ENCODE measurements at regions not wholly inside any gene's neighbourhood (a gene's known extent, or its start where the extent isn't known, plus 50 kb on each side); places are given as distances from the start of the nearest gene placed in this dataset.
"Not testable (repeated sequence)": the region's sequence is repeated elsewhere in the genome, so short reads cannot be mapped to it uniquely, and the experiment has no call there.

DNA sequence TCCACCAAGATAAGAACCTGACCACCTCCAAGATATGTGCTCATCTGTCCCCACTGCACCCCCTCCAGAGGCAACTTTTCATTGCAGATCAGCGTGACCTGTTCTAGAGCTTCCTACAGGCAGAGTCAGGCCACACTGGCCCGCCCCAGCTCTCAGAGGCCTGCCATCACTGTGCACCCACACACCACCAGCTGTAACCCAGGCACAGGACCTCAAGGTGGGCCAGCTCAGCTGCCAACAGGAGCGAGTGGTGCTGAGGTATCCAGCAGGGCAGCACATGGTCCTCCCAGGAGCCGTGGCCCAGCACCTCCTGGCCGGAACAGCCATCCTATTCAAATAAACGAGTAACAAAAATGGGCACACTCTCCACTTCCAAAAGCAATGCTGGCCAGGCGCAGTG, 189.9 kb upstream of the FOXD4L5 start:
- CTCF ChIA-PET; H3K4me2 ChIP-seq (ENCODE audit: control insufficient read depth, insufficient read depth); BruUV-seq (replicated peaks); DNase-seq (ENCODE audit: low read depth, low spot score); H2AFZ ChIP-seq (ENCODE audit: control insufficient read depth, low read depth, low read length); intact Hi-C loops (cut with micrococcal nuclease; ENCODE audit: unreplicated experiment); H3K36me3 ChIP-seq (ENCODE audit: control insufficient read depth in 2 of 2, insufficient read depth in 2 of 2, low read length in 1 of 2); H3K27me3 ChIP-seq (replicated peaks in 1 of 2; ENCODE audit: control insufficient read depth in 2 of 2, insufficient read depth in 2 of 2, low read length in 1 of 2); ATAC-seq; FAIRE-seq; H4K20me1 ChIP-seq (ENCODE audit: control insufficient read depth, insufficient read depth); RAD21 ChIA-PET (ENCODE audit: unreplicated experiment); H3K27ac ChIP-seq (ENCODE audit: control insufficient read depth, insufficient read depth); H3K9ac ChIP-seq (ENCODE audit: control insufficient read depth, insufficient read depth, low read length); H3K4me1 ChIP-seq (ENCODE audit: control insufficient read depth, insufficient read depth, low read length); in situ Hi-C loops (cut with MboI); H3K4me3 ChIP-seq; SMC1A ChIA-PET (ENCODE audit: uncharacterized antibody, unreplicated experiment); POLR2A ChIA-PET; H3K79me2 ChIP-seq (ENCODE audit: control insufficient read depth, insufficient read depth, low read length); H3K9me3 ChIP-seq (replicated peaks; ENCODE audit: control insufficient read depth, insufficient read depth, low read length): not testable (repeated sequence)
- 24% methylated on average over 6 of the region's 7 CpGs for WGBS (ENCODE audit: insufficient coverage, insufficient replicate concordance, low lambda C conversion rate, missing lambda C conversion rate)

- H4K20me1 ChIP-seq (ENCODE audit: control insufficient read depth, insufficient read depth); H3K9ac ChIP-seq (ENCODE audit: control insufficient read depth, insufficient read depth, low read length); H3K4me1 ChIP-seq (ENCODE audit: control insufficient read depth, insufficient read depth, low read length); FAIRE-seq; RAD21 ChIA-PET (ENCODE audit: unreplicated experiment); H3K4me3 ChIP-seq; H3K79me2 ChIP-seq (ENCODE audit: control insufficient read depth, insufficient read depth, low read length); CTCF ChIA-PET; DNase-seq (ENCODE audit: low read depth, low spot score); BruUV-seq (replicated peaks); in situ Hi-C loops (cut with MboI); H3K36me3 ChIP-seq (ENCODE audit: control insufficient read depth in 2 of 2, insufficient read depth in 2 of 2, low read length in 1 of 2); SMC1A ChIA-PET (ENCODE audit: uncharacterized antibody, unreplicated experiment); ATAC-seq; H3K9me3 ChIP-seq (replicated peaks; ENCODE audit: control insufficient read depth, insufficient read depth, low read length); POLR2A ChIA-PET; H3K27ac ChIP-seq (ENCODE audit: control insufficient read depth, insufficient read depth); H2AFZ ChIP-seq (ENCODE audit: control insufficient read depth, low read depth, low read length); H3K27me3 ChIP-seq (replicated peaks in 1 of 2; ENCODE audit: control insufficient read depth in 2 of 2, insufficient read depth in 2 of 2, low read length in 1 of 2); H3K4me2 ChIP-seq (ENCODE audit: control insufficient read depth, insufficient read depth); intact Hi-C loops (cut with micrococcal nuclease; ENCODE audit: unreplicated experiment): not testable (repeated sequence)
- 11% methylated on average over 10 of the region's 10 CpGs for WGBS (ENCODE audit: insufficient coverage, insufficient replicate concordance, low lambda C conversion rate, missing lambda C conversion rate)
Observed at GRCh38 chr9:65473059-65473822, 188.2 kb upstream of the FOXD4L5 start.

DNA sequence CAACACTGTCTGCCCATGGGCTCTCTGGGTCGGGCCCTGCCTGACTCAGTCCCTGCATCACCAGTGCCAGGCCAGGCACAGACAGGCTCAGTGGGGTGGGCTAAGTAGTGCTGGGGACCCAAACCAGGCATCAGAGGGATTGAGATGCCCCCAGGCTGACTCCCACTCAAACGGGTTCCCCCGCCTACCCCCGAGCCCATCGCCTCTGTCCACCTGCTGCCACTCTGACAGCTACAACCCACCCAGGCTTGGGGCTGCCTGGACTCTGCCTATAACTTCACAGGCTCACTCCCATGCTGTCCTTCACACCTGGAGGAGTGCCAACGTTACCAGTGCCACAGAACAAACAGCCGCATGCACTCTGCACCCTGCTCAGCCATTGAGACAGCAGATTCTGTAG, 186.1 kb upstream of the FOXD4L5 start:
- SMC1A ChIA-PET (ENCODE audit: uncharacterized antibody, unreplicated experiment) = not testable (repeated sequence)

DNA sequence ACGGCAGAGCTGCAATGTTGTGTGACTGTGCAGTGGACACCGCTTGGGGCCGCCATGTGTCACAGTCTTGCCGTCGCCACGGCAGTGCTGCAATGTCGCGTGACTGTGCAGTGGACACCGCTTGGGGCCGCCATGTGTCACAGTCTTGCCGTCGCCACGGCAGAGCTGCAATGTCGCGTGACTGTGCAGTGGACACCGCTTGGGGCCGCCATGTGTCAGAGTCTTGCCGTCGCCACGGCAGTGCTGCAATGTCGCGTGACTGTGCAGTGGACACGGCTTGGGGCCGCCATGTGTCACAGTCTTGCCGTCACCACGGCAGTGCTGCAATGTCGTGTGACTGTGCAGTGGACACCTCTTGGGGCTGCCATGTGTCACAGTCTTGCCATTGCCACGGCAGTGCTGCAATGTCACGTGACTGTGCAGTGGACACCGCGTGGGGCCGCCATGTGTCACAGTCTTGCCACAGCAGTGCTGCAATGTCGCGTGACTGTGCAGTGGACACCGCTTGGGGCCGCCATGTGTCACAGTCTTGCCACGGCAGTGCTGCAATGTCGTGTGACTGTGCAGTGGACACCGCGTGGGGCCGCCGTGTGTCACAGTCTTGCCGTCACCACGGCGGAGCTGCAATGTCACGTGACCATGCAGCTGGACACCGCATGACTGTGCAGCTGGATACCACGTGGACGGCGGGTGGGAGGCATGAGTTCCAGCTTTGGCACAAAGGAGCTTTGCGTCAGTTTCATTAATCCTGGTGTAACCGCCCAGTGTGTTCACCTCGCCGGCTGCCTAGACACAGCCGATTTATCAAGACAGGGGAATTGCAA, 182.1 kb upstream of the FOXD4L5 start:
- BruUV-seq (replicated peaks); CTCF ChIA-PET; POLR2A ChIA-PET: not testable (repeated sequence)

More for the DNA sequence above, 186.1 kb upstream of the FOXD4L5 start:
- intact Hi-C loops (cut with micrococcal nuclease; ENCODE audit: unreplicated experiment); H3K9ac ChIP-seq (ENCODE audit: control insufficient read depth, insufficient read depth, low read length); H3K4me3 ChIP-seq; FAIRE-seq; ATAC-seq; H3K4me1 ChIP-seq (ENCODE audit: control insufficient read depth, insufficient read depth, low read length); H3K36me3 ChIP-seq (ENCODE audit: control insufficient read depth in 2 of 2, insufficient read depth in 2 of 2, low read length in 1 of 2); H3K27ac ChIP-seq (ENCODE audit: control insufficient read depth, insufficient read depth); H2AFZ ChIP-seq (ENCODE audit: control insufficient read depth, low read depth, low read length); H3K9me3 ChIP-seq (replicated peaks; ENCODE audit: control insufficient read depth, insufficient read depth, low read length); H3K79me2 ChIP-seq (ENCODE audit: control insufficient read depth, insufficient read depth, low read length); in situ Hi-C loops (cut with MboI); CTCF ChIA-PET; H3K27me3 ChIP-seq (replicated peaks in 1 of 2; ENCODE audit: control insufficient read depth in 2 of 2, insufficient read depth in 2 of 2, low read length in 1 of 2); BruUV-seq (replicated peaks); DNase-seq (ENCODE audit: low read depth, low spot score); RAD21 ChIA-PET (ENCODE audit: unreplicated experiment); H4K20me1 ChIP-seq (ENCODE audit: control insufficient read depth, insufficient read depth); POLR2A ChIA-PET; H3K4me2 ChIP-seq (ENCODE audit: control insufficient read depth, insufficient read depth): not testable (repeated sequence)
- WGBS (ENCODE audit: insufficient coverage, insufficient replicate concordance, low lambda C conversion rate, missing lambda C conversion rate) = 57% methylated on average over 3 of the region's 7 CpGs

More for the DNA sequence above, 182.1 kb upstream of the FOXD4L5 start:
- H3K36me3 ChIP-seq (ENCODE audit: control insufficient read depth in 2 of 2, insufficient read depth in 2 of 2, low read length in 1 of 2); H3K4me3 ChIP-seq; H3K27me3 ChIP-seq (replicated peaks in 1 of 2; ENCODE audit: control insufficient read depth in 2 of 2, insufficient read depth in 2 of 2, low read length in 1 of 2); ATAC-seq; H3K27ac ChIP-seq (ENCODE audit: control insufficient read depth, insufficient read depth); intact Hi-C loops (cut with micrococcal nuclease; ENCODE audit: unreplicated experiment); in situ Hi-C loops (cut with MboI); DNase-seq (ENCODE audit: low read depth, low spot score); H4K20me1 ChIP-seq (ENCODE audit: control insufficient read depth, insufficient read depth); H3K9ac ChIP-seq (ENCODE audit: control insufficient read depth, insufficient read depth, low read length); SMC1A ChIA-PET (ENCODE audit: uncharacterized antibody, unreplicated experiment); H3K4me2 ChIP-seq (ENCODE audit: control insufficient read depth, insufficient read depth); RAD21 ChIA-PET (ENCODE audit: unreplicated experiment); H3K4me1 ChIP-seq (ENCODE audit: control insufficient read depth, insufficient read depth, low read length); FAIRE-seq; H3K9me3 ChIP-seq (replicated peaks; ENCODE audit: control insufficient read depth, insufficient read depth, low read length); H2AFZ ChIP-seq (ENCODE audit: control insufficient read depth, low read depth, low read length); H3K79me2 ChIP-seq (ENCODE audit: control insufficient read depth, insufficient read depth, low read length): not testable (repeated sequence)
- WGBS (ENCODE audit: insufficient coverage, insufficient replicate concordance, low lambda C conversion rate, missing lambda C conversion rate) = 77% methylated on average over 48 of the region's 55 CpGs

Data from GM12878 (cell line).